Left ventricle myocardium inferior (tissue), 1 donor: ENCODE measurements at regions not wholly inside any gene's neighbourhood (a gene's known extent, or its start where the extent isn't known, plus 50 kb on each side); places are given as distances from the start of the nearest gene placed in this dataset.
"Not testable (repeated sequence)": the region's sequence is repeated elsewhere in the genome, so short reads cannot be mapped to it uniquely, and the experiment has no call there.

ENCODE experiments used
- DNase-seq: peaks from one replicate; pipeline ENCODE4 v3.0.0-alpha.2; 2020
- H3K27ac ChIP-seq: fragments of 200-600 bp; replicated peaks from 2 replicates; pipeline ENCODE4 v1.8.0; 2021
- H3K27me3 ChIP-seq: fragments of 200-600 bp; 2 replicates; pipeline ENCODE4 v1.8.0; 2021; ENCODE audit warnings: low read depth
- H3K36me3 ChIP-seq: fragments of 200-600 bp; 2 replicates; pipeline ENCODE4 v1.8.0; 2021
- H3K4me1 ChIP-seq: fragments of 200-600 bp; 2 replicates; pipeline ENCODE4 v1.8.0; 2021
- H3K4me3 ChIP-seq: fragments of 200-600 bp; 2 replicates; pipeline ENCODE4 v1.8.0; 2021; ENCODE audit warnings: mild to moderate bottlenecking, moderate library complexity
- H3K9me3 ChIP-seq: fragments of 200-600 bp; replicated peaks from 2 replicates; pipeline ENCODE4 v1.8.0; 2021
- intact Hi-C: fragments of 100-400 bp; cut with micrococcal nuclease; formaldehyde crosslinking; loops from one replicate; pipeline ENCODE4 v1.11.0; 2022
- donor health status: DM: no; HTN: yes; CAD: no; lungs with severe emphysema.

GRCh38 chr12:8355531-8355930 is 100.2 kb upstream of the CLEC6A start:
- H3K27ac ChIP-seq, H3K36me3 ChIP-seq, H3K9me3 ChIP-seq, intact Hi-C loops, H3K27me3 ChIP-seq, H3K4me1 ChIP-seq, H3K4me3 ChIP-seq, DNase-seq: not testable (repeated sequence)

GRCh38 chr12:8373744-8374143 is 82.0 kb upstream of the CLEC6A start:
- H3K4me3 ChIP-seq, intact Hi-C loops, H3K9me3 ChIP-seq, H3K36me3 ChIP-seq, H3K27me3 ChIP-seq, DNase-seq, H3K4me1 ChIP-seq, H3K27ac ChIP-seq: not testable (repeated sequence)

- DNase-seq, H3K9me3 ChIP-seq, H3K36me3 ChIP-seq, H3K27ac ChIP-seq, H3K4me1 ChIP-seq, H3K4me3 ChIP-seq, intact Hi-C loops, H3K27me3 ChIP-seq: not testable (repeated sequence)
Observed at GRCh38 chr12:8375122-8375521, 80.6 kb upstream of the CLEC6A start.

- H3K27me3 ChIP-seq, H3K9me3 ChIP-seq, H3K36me3 ChIP-seq, intact Hi-C loops, DNase-seq, H3K4me3 ChIP-seq, H3K4me1 ChIP-seq, H3K27ac ChIP-seq: not testable (repeated sequence)
Observed at GRCh38 chr12:8377756-8378155, 78.0 kb upstream of the CLEC6A start.

GRCh38 chr12:8382556-8382955 is 73.2 kb upstream of the CLEC6A start:
- H3K27me3 ChIP-seq: peaks cover 11% of the 10 kb centered on the region
- H3K36me3 ChIP-seq, H3K4me1 ChIP-seq, DNase-seq, H3K4me3 ChIP-seq, H3K27ac ChIP-seq, H3K9me3 ChIP-seq, intact Hi-C loops: not testable (repeated sequence)

- DNase-seq, H3K9me3 ChIP-seq, H3K36me3 ChIP-seq, intact Hi-C loops, H3K4me3 ChIP-seq, H3K4me1 ChIP-seq, H3K27ac ChIP-seq: not testable (repeated sequence)
- peaks cover 17% of the 10 kb centered on the region for H3K27me3 ChIP-seq
Observed at GRCh38 chr12:8384686-8385085, 71.1 kb upstream of the CLEC6A start.

- H3K4me1 ChIP-seq, H3K27ac ChIP-seq, H3K36me3 ChIP-seq, DNase-seq, H3K4me3 ChIP-seq, intact Hi-C loops, H3K9me3 ChIP-seq: not testable (repeated sequence)
- H3K27me3 ChIP-seq: peaks cover 22% of the 10 kb centered on the region
Observed at GRCh38 chr12:8385431-8385830, 70.3 kb upstream of the CLEC6A start.

- DNase-seq, H3K9me3 ChIP-seq, H3K36me3 ChIP-seq, intact Hi-C loops, H3K27ac ChIP-seq, H3K4me3 ChIP-seq, H3K4me1 ChIP-seq: not testable (repeated sequence)
- peaks cover 22% of the 10 kb centered on the region for H3K27me3 ChIP-seq
Observed at GRCh38 chr12:8386661-8387060, 69.1 kb upstream of the CLEC6A start.

GRCh38 chr12:8389296-8389695 is 66.5 kb upstream of the CLEC6A start:
- H3K4me3 ChIP-seq, intact Hi-C loops, H3K4me1 ChIP-seq, DNase-seq, H3K36me3 ChIP-seq, H3K9me3 ChIP-seq, H3K27ac ChIP-seq: not testable (repeated sequence)
- H3K27me3 ChIP-seq: peaks cover 22% of the 10 kb centered on the region

- H3K4me3 ChIP-seq: peak overlapping the region; percentile 60
- H3K9me3 ChIP-seq, intact Hi-C loops, H3K27ac ChIP-seq, H3K4me1 ChIP-seq, H3K36me3 ChIP-seq: not testable (repeated sequence)
- DNase-seq: peak; percentile 21
- peaks cover 16% of the 10 kb centered on the region for H3K27me3 ChIP-seq
Observed at GRCh38 chr12:8390001-8390777, 65.6 kb upstream of the CLEC6A start.
